ENCODE measurements at regions not wholly inside any gene's neighbourhood (a gene's known extent, or its start where the extent isn't known, plus 50 kb on each side); places are given as distances from the start of the nearest gene placed in this dataset.

DNA sequence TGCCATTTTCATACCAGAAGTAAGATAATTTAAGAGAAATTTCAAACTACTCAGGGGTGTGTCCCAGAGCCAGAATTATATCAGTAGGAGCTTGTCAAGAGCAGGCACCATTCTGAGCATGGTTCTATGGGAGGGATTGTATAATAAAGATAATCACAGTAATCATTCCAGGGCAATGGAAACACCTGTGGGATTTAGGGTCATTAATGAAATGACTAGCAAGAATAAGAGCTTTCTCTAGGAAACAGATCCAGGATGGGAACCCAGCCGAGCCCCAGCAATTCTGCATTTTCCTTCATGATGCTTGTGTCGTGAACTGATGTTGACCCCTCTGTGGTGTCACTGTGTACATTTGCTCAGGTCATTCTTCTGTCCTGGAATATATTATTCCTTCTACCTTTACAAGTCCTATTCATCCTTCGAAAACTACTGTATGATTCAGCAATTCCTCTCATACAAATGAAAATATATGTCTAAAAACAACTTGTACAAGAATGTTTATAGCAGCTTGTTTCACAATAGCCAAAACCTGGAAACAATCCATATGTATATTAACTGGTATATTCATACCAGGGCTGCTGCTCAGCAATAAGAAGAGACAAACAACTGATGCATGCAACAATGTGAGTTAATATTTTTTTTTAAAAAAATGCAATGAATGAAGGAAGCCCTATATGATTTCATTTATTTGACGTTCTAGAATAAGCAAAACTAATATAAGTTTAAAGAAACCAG, 687.8 kb upstream of the KLHL29 start:
- no peak for DNase-seq
- in situ Hi-C loops (cut with MboI; ENCODE audit: low pct_unique_long_range_greater_than_20kb, low sequenced_read_pairs): no loop called here

DNA sequence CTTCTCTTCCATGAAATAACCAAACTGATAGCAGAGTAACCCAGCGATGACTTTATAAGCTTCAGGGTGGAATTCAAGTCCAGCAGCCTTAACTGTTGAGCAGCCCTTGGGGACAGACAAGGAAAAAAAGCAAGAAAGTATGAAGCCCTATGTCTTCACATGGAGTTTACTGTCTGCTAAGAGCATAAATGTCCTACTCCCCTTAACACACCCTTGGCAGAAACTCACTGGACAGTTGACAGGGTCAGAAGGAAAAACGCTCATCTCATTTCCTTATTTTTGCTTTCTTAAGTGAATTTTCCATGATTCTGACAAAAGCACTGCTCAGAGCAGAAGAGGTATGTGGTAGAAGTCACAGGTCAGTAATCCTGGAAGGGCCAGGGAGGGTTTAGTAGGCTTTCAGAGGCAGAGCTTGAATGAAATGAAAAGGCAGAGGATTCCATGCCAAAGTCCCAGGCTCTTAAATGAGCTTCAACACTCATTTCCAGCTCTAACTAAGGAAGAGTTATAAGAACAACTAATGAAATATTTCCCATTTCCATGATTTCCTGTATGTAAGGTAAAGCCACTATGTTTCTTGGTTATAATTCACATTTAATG, 683.3 kb upstream of the KLHL29 start:
- in situ Hi-C loops (cut with MboI; ENCODE audit: low pct_unique_long_range_greater_than_20kb, low sequenced_read_pairs): no loop called here
- DNase-seq: no peak

DNA sequence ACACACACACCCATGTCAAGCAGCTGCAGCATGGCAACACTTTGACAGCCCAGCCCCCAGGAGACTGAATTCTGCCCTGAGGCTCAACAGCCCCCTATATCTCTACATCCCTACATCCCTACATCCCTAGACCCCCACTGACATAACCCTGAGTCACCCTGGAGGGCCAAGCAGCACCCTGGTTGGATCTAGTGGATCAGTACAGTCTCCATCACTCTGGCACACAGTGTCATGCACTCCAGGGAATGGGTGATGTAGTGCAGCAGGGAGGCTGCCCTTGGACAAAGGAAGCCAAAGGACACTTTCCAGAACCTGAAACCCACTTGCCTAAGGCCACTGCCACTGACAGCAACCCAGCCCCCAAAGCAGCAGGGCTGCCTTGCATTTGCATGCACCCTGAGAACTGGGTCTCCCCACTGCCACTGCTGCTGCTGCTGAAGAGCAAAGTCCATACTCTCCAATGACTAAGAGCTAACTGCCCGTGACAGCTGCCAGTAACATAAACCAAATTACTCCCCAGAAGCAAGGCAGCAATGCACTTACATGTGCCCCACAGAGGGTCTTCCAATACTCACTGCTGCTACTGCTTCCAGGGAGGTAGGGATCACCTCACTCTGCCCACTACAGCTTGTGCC, 681.6 kb upstream of the KLHL29 start:
- in situ Hi-C loops (cut with MboI; ENCODE audit: low pct_unique_long_range_greater_than_20kb, low sequenced_read_pairs): no loop called here
- no peak for DNase-seq

DNA sequence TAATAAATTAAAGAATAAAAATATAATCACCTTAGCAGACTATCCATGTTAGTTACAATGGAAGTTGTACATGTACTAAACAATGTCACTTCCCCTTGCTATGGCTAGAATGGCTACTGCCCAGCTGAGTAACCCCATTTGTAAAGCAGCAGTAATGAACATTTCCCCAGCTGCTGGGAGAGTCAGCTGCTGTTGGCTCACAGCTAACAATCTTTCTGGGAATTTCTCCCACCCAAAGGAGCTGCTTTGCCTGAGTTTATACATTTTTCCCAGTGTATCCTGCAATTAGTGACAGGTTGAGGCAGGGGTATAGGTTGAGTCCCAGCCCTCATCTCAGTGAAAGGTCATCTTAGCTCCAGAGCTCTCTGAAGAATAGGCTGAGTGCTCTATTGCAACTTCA, 665.6 kb upstream of the KLHL29 start:
- no peak for DNase-seq
- in situ Hi-C loops (cut with MboI; ENCODE audit: low pct_unique_long_range_greater_than_20kb, low sequenced_read_pairs): no loop called here

DNA sequence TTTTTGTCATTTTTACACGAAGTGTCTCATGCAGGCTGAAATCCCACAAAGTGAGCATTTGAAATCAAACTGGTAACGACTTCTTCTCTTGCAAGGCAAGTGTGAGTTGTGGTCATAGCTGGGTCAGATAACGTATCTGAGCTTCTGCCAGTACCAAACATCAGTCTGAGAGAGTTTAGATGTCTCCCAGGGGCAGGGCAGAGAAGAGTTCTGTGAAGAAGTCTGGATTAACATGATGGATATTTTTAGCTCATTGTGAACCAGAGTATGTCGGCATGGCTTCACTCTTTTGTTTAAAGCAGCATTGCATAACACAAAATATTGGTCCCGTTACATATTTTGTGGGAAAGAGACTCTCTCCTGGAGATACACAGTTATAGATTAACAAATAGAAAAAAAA, 655.5 kb upstream of the KLHL29 start:
- no peak for DNase-seq
- in situ Hi-C loops (cut with MboI; ENCODE audit: low pct_unique_long_range_greater_than_20kb, low sequenced_read_pairs): no loop called here

DNA sequence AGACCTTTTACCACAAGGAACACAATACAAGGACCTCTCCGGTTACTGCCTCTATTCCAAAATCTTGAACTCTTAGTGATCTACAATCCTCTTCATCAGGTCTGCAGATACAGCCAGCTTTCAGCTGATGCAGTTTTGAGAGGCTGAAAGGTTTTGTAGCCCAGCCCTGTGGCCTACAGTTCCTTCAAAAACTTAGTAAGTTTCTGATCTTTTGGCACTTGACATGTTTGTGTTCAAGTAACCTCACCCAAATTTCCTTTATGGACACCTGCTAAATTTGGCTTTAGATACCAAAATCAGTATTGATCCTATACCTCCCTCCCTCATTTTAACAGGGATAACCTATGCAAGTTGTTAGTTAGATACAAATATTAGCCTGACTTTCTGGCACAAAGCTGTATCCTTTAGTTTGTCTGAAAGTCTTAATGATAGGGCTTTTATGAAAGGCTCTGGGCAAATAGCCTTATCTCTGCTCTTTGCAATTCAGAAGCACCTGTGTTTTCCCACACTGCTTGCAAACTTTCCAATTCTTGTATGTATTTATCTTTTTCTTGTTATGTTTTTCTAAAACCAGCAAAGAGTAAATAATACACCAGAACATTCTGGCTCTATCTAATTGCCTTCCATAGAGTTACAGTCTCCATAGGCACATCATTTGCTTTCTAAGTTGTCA, 650.5 kb upstream of the KLHL29 start:
- no peak for DNase-seq
- in situ Hi-C loops (cut with MboI; ENCODE audit: low pct_unique_long_range_greater_than_20kb, low sequenced_read_pairs): no loop called here

DNA sequence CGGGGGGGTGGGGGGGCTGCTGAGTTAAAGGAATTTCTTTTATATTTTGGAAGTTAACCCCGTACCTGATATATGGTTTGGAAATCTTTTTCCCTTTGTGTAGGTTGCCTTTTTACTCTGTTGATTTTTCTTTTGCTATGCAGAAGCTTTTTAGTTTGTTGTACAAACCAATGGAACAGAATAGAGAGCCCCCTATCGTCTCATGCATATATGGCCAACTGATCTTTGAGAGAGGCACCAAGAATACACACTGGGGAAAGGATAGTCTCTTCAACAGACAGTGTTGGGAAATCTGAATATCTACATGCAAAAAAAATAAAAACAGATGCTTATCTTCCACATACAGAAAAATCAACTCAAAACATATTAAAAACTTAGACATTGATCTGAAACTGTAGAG, 647.8 kb upstream of the KLHL29 start:
- no peak for DNase-seq
- in situ Hi-C loops (cut with MboI; ENCODE audit: low pct_unique_long_range_greater_than_20kb, low sequenced_read_pairs): no loop called here

DNA sequence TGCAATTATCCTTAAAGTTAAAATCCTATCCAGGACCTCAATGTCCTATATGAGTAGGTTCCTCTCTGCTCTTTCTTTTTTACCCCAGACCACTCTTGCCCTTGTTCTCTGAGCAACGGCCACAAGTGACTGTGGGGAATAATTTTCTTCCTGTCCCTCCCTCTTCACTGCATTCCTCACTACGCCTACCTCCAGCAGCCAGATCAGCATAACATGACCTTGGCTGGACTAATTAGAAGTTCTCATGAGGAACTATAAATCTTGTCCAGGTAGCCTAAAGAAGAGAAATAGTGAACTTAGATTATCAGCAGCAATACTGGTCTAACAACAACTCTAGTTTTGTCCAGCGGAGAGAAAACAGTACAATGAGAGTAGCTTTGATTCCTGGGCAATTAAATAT, 643.8 kb upstream of the KLHL29 start:
- DNase-seq: no peak
- in situ Hi-C loops (cut with MboI; ENCODE audit: low pct_unique_long_range_greater_than_20kb, low sequenced_read_pairs): no loop called here

DNA sequence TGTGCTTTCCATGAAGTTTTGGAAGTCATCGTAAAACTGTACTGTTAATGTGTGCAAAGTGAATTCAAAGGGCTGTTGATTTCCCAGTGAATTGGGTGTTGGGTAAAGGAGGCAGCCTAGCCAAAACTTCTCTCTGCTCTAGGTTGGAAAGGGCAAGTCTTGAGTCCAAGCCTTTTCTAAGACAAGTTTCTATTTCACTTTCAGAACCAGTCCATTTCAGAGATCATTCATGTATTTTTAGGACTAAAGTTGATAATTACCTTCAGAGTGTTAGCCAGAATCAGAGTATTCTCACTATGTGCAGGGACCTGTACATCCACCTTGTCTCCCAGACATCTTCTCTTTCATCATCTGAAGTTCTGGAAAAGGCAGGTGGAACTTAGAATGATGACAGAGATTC, 636.1 kb upstream of the KLHL29 start:
- in situ Hi-C loops (cut with MboI; ENCODE audit: low pct_unique_long_range_greater_than_20kb, low sequenced_read_pairs): no loop called here

DNA sequence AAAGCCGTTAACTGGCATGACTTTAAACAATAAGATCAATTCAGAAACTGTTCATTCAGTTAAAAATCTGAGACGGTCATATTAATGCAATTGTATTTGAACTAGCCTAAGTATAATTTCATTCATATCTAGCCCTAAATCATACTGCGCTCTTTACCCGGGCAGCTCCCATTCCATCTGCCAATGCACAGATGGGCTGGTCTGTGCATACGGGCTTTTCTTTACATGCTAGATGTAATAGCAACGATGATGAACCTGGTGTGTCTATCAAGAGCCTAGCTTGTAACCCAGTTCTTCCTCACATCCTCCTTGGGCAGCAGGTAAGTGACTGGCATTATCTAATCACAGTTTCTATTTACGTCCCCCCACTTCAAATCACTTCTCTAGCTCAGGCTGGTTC, 631.5 kb upstream of the KLHL29 start:
- in situ Hi-C loops (cut with MboI; ENCODE audit: low pct_unique_long_range_greater_than_20kb, low sequenced_read_pairs): no loop called here
- DNase-seq: no peak

More for the DNA sequence above, 636.1 kb upstream of the KLHL29 start:
- DNase-seq: no peak

DNA sequence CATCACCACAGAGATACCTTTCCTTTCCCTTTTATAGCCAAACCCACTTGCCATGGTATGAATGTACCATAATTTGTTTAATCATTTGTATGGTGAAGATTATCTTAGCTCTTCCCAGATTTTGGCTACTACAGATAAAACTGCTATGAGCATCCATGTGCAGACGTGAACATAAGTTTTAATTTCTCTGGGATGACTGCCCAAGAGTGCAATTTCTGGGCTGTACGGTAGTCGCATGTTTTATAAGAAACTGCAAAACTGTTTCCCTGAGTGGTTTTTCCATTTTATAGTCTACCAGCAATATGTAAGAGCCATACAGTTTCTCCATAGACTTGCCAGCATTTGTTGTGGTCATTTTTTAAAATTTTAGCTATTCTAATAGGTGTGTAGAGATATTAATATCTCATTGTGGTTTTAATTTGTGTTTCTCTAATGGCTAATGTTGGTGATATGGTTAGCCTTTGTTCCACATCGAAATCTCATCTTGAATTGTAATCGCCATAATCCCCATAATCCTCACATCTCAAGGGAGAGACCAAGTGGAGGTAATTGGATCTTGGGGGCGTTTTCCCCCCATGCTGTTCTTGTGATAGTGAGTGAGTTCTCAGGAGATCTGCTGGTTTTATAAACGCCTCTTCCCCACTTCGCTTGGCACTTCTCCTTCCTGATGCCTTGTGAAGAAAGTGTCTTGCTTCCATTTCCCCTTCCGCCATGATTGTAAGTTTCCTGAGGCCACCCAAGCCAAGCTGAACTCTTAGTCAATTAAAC, 628.5 kb upstream of the KLHL29 start:
- in situ Hi-C loops (cut with MboI; ENCODE audit: low pct_unique_long_range_greater_than_20kb, low sequenced_read_pairs): no loop called here
- DNase-seq: no peak

DNA sequence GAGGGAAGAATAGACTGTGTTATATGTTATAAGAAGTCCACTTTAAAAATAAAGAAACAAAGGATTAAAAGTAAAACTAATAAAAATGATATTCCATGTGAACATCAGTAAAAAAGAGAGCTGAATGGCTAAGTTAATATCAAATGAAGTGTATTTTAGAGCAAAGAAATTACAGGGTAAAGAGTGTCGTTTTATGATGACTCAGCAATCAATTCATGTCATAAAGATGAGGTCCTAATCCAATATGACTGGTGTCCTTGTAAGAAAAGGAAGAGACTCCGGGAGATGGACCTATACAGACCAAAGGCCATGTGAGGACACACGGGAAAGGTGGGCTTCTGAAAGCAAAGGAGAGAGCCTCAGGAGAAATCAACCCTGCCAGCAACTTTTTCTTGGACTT, 615.5 kb upstream of the KLHL29 start:
- DNase-seq: no peak
- in situ Hi-C loops (cut with MboI; ENCODE audit: low pct_unique_long_range_greater_than_20kb, low sequenced_read_pairs): no loop called here

DNA sequence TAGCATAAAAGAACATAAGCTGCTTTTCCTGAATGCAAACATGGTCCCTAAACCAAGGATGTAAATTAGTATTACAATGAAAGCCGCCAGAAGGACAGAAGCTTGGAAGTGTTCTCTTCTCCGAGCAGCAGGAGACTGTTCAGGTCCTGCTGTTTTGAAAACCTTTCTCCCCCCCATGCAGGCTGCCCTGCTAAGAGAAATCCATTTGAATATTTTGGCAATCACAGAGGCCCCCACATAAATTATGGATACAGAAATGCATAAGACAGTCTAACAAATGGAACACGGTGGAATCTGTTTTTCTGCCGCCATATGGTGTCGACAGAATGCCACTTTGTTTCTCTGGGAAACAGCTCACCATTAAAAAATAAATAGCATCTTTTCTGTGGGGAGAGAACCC, 600.4 kb upstream of the KLHL29 start:
- in situ Hi-C loops (cut with MboI; ENCODE audit: low pct_unique_long_range_greater_than_20kb, low sequenced_read_pairs): no loop called here
- no peak for DNase-seq

DNA sequence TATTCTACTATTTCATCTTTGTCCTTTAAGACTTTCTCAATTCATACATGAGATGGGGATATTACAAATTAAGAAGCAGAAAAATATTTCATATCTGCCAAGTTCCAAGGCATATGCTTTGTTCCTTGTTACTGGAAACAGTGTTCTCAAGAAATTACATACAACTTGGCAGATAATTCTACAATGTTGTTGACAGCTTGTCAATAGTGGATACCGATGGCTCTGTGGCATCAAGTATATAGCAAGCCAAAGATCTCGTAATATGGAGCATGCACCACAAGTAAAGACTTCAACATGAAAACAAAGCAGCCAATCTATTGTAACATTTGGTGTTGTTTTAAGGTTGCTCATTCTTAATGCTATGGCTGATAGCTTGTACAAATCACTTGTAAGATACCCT, 598.2 kb upstream of the KLHL29 start:
- no peak for DNase-seq
- in situ Hi-C loops (cut with MboI; ENCODE audit: low pct_unique_long_range_greater_than_20kb, low sequenced_read_pairs): no loop called here

DNA sequence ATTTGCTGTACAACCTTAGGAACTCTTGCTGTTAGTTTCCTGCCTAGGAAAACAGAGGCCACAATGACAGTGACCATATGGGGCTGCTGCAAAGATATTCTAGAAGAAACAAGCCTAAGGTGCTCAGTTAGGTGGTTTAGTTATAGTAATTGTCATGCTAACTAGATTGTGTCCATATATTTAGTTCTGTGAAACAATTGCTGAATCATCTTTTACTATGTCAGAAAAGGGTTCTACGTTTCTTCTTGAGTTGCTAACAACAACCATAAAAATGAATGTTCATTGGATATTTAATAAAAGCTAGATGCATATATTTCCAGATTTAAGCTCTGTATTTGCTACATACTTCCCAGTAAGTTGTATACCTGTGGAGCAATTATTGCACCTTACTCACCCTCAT, 597.2 kb upstream of the KLHL29 start:
- in situ Hi-C loops (cut with MboI; ENCODE audit: low pct_unique_long_range_greater_than_20kb, low sequenced_read_pairs): no loop called here
- DNase-seq: no peak

DNA sequence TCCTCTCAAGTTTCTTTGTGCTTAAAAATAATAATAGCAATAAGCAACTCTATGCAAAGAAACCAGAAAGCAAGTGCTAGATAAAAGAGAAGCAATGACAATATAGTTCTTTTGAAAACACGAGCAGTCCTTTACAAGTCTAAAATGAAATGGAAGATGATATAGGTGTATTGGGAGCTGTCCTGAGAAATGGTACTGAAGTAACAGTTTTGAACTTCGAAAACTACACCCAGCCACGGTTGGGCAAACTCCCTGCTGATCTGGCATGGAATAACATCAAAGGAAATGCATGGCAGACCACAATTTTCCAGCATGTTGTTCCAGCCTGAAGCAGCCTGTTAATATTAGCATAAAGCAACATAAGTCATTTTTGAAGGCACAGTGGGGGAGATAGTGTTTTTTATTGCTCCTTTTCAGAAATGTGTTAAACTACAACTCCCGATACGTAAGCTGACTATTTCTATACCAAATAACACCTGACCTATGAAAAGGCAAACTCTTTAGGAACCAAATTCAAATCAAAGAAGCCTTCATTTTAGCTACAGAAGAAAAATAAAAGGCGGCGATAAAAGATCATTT, 596.1 kb upstream of the KLHL29 start:
- in situ Hi-C loops (cut with MboI; ENCODE audit: low pct_unique_long_range_greater_than_20kb, low sequenced_read_pairs): no loop called here
- no peak for DNase-seq

DNA sequence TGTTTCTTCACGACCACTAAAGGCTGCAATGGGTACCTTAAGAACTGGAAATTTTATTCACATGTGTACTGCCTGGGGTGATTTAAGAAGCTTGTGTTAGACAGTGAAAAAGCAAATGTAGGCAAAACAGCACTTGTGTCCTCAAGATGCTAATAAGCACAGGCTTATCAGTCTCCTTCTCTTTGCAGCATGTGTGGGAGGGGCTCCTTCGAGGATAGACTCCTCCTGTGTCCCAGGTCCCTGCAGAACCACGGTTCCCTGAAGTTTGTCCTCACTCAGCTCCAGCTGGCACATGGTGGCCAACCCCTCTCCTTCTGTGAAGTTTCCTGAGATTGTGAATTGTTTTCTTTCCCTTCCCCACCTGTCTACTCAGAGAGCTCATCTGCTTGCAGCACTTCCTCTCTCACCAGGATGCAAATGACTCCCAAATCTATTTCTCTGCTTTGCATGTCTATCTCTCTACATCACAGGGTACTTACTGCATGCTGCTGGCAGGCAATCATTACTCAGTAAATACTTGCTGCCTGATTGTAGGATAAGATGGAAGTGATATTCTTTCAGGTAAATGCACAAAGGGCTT, 589.6 kb upstream of the KLHL29 start:
- no peak for DNase-seq
- in situ Hi-C loops (cut with MboI; ENCODE audit: low pct_unique_long_range_greater_than_20kb, low sequenced_read_pairs): no loop called here

DNA sequence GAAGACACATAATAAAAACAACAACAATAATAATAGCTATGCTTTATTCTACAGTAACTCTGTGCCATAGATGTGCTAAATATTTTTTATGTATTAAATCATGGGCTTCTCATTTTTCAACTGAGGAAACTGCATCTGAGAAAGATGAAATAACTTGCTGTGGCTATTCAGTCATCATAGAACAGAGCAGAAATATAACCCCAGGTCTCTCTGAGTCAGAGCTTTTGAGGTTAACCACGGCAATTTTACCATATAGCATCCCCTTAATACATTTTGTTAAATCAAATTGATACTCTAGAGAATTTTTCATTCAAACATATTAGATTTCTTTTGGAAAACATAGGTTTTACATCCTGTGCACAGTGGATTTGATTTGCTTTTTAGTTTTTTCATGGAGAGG, 586.6 kb upstream of the KLHL29 start:
- in situ Hi-C loops (cut with MboI; ENCODE audit: low pct_unique_long_range_greater_than_20kb, low sequenced_read_pairs): no loop called here
- no peak for DNase-seq

DNA sequence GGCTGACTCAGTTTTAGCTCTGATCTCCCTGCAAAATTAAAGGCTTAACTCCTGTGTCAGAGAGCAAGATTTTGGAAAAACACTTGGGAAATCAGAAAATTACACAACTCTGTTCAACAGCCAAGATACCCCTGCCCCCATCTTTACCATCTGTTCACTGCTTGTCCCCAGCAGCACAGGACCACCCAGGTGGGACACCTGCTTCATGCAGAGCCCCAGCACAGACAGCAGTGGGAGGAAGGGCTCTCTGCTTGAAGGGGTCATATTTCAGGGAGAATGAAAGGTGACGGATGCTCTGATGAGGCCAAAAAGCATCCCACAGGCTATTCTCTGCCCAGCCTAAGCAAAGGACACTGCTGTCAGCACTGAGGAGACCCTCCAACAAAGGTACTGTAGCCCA, 584.6 kb upstream of the KLHL29 start:
- in situ Hi-C loops (cut with MboI; ENCODE audit: low pct_unique_long_range_greater_than_20kb, low sequenced_read_pairs): no loop called here
- DNase-seq: no peak
